ENCODE measurements at regions not wholly inside any gene's neighbourhood (a gene's known extent, or its start where the extent isn't known, plus 50 kb on each side); places are given as distances from the start of the nearest gene placed in this dataset.

DNA sequence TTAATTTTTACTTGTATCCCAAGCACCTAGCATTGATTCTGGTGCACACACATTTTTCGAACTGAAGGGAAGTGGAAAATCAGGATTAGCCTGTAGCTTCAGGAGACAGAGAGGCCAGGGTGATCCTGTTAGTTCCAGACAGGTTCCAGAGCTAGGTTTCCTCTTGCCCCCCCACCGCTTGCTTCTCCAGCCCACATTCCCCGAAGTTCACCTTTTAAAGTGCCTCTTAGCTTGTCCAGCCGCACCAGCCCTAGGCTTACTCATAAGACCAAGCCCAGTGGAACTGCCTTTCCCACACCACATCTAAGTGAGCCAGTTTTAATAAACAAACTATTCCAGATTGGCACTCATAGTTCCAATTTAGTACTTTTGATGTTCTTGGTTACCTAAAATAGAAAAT is 898.6 kb upstream of the KLHL29 start:
- ChIA-PET POLR2A (ENCODE audit: low non-redundant PET) (no interaction called here), CTCF (no interaction called here)
- no peak for DNase-seq (ENCODE audit: low spot score)
- TF ChIP-seq, protein P1, sequence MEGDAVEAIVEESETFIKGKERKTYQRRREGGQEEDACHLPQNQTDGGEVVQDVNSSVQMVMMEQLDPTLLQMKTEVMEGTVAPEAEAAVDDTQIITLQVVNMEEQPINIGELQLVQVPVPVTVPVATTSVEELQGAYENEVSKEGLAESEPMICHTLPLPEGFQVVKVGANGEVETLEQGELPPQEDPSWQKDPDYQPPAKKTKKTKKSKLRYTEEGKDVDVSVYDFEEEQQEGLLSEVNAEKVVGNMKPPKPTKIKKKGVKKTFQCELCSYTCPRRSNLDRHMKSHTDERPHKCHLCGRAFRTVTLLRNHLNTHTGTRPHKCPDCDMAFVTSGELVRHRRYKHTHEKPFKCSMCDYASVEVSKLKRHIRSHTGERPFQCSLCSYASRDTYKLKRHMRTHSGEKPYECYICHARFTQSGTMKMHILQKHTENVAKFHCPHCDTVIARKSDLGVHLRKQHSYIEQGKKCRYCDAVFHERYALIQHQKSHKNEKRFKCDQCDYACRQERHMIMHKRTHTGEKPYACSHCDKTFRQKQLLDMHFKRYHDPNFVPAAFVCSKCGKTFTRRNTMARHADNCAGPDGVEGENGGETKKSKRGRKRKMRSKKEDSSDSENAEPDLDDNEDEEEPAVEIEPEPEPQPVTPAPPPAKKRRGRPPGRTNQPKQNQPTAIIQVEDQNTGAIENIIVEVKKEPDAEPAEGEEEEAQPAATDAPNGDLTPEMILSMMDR (conservative IDR thresholded peaks at IDR 0.05; ENCODE audit: low read depth) = no peak
- H3K27ac ChIP-seq = no peak overlapping the region

DNA sequence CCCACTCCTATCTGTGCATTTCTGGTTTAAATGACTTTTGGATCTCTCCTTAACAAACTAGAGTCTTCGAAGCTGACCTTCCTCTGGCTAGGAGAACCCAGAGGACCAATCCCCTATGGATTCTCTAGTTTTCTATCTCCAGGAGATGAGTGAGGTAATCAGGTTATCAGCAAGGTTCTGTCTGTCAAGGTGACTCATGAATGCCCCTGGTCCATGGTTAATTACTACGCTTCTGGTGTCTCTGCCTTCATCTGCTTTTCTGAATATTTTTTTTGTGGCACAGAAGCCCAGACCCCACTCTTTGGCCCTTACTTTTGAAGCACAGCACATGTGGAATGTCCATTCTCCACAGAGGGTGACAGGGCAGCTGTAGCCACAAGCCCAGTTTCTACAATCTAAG is 897.9 kb upstream of the KLHL29 start:
- no peak overlapping the region for H3K27ac ChIP-seq
- no peak for DNase-seq (ENCODE audit: low spot score)
- ChIA-PET POLR2A (ENCODE audit: low non-redundant PET) (no interaction called here), CTCF (no interaction called here)
- TF ChIP-seq, protein P1 (conservative IDR thresholded peaks at IDR 0.05; ENCODE audit: low read depth) = no peak

DNA sequence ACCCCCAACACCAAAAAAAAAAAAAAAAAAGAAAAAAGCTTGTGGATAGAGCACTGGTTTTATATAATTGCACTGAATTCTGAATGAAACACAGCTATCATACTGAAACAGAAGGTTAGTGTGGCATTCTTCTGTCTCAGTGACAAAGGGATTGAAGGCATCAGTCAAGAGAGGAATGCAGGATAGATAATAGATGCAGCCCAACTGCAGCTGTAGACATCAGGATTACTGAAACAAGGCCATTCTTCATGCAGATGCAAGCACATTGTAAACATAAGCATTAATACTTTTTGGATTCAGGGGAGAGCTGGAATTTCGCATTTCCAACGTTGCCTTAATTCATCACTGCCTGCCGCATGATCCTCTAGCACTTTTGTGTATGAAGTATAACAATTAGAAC is 897.4 kb upstream of the KLHL29 start:
- TF ChIP-seq, protein P1 (conservative IDR thresholded peaks at IDR 0.05; ENCODE audit: low read depth) = no peak
- POLR2A ChIA-PET (ENCODE audit: low non-redundant PET) = no interaction called here
- no peak for DNase-seq (ENCODE audit: low spot score)
- CTCF ChIA-PET = no interaction called here
- no peak overlapping the region for H3K27ac ChIP-seq

DNA sequence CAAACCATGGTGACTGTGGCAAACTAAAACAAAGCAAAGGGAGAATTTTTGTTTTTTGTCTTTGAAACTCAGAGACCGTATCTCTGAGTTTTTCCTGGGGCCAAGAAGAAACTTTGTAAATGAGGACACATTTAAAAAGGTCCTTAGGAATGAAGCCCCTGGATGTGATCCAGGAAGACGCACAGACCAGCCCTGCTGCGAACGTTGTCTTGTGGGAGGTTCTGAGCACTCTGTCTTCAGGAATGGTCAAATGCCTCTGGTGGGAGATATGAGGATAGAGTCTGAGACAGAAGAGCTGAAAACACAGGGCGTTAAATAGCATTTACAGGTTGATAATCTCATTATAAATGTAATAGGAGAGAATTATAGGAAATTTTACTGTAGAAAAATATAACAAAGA is 893.5 kb upstream of the KLHL29 start:
- CTCF ChIA-PET = no interaction called here
- POLR2A ChIA-PET (ENCODE audit: low non-redundant PET) = no interaction called here
- no peak overlapping the region for H3K27ac ChIP-seq
- DNase-seq (ENCODE audit: low spot score) = no peak
- TF ChIP-seq, protein P1 (conservative IDR thresholded peaks at IDR 0.05; ENCODE audit: low read depth) = no peak

DNA sequence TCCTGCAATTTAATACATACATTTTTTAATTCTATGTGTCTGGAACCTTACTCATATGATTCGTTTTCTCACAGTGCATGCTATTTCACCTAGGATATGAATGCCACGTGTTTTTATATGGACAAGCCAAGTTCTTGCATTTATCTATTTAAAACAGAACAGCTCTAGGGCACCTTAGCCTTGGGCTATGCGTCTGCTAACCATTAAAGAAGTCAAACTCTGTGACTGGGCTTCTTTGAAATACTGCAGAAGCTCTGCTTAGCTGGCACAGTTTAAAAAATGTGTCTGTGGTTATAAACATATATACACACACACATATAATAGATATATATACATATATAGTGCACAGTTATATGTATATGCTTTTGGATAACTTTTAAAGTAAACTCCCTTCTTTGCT is 890.8 kb upstream of the KLHL29 start:
- DNase-seq (ENCODE audit: low spot score) = no peak
- no peak overlapping the region for H3K27ac ChIP-seq
- ChIA-PET POLR2A (ENCODE audit: low non-redundant PET) (no interaction called here), CTCF (no interaction called here)
- TF ChIP-seq, protein P1 (conservative IDR thresholded peaks at IDR 0.05; ENCODE audit: low read depth) = no peak

DNA sequence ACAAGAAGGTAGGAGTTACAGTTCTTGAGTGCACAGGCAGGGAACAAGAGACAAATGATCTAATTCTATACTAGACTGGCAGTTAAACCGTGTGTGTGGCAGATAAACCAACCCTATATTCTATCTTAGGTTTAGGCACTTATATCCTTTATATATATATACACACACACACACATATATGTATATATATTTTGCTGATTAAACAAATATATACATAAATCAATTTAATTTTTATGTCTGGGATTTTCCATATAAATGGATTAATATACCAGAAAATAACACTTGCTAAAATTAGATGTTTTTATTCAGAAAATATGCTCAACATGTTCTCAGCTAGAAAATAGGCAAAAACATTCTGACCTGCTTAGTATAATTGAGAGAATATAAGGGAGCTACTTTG is 887.9 kb upstream of the KLHL29 start:
- ChIA-PET CTCF (no interaction called here), POLR2A (ENCODE audit: low non-redundant PET) (no interaction called here)
- TF ChIP-seq, protein P1 (conservative IDR thresholded peaks at IDR 0.05; ENCODE audit: low read depth) = no peak
- no peak for DNase-seq (ENCODE audit: low spot score)
- H3K27ac ChIP-seq = no peak overlapping the region

DNA sequence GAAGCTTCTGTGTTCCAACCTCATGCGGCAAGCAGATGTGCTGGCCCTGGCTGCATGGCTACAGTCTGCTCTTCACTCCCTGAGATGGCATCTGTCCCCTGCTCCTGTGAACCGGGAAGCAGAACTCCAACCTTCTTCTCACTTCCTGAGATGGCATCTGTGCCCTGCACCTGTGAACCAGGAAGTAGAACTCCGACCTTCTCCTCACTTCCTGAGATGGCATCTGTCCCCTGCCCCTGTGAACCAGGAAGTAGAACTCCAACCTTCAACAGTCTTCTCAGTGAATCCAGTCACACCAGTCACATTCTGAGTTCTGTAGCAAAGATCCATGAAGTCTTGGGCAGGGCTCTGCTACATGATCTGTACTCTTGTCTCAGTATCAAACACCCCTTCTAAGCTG is 887.2 kb upstream of the KLHL29 start:
- DNase-seq (ENCODE audit: low spot score) = no peak
- ChIA-PET CTCF (no interaction called here), POLR2A (ENCODE audit: low non-redundant PET) (no interaction called here)
- TF ChIP-seq, protein P1 (conservative IDR thresholded peaks at IDR 0.05; ENCODE audit: low read depth) = no peak
- H3K27ac ChIP-seq = no peak overlapping the region
